IPS-20b (cell line): ENCODE measurements at regions not wholly inside any gene's neighbourhood (a gene's known extent, or its start where the extent isn't known, plus 50 kb on each side); places are given as distances from the start of the nearest gene placed in this dataset.
"Not testable (repeated sequence)": the region's sequence is repeated elsewhere in the genome, so short reads cannot be mapped to it uniquely, and the experiment has no call there.

Experiments used
- H3K27ac ChIP-seq: one replicate; pipeline ENCODE4 v1.5.1; 2013; ENCODE audit warnings: low read length
- H3K27me3 ChIP-seq: 2 replicates; pipeline ENCODE4 v1.6.1; 2013; ENCODE audit warnings: mild to moderate bottlenecking, low read length, inconsistent platforms; ENCODE audit not compliant: insufficient read depth
- H3K36me3 ChIP-seq: 2 replicates; pipeline ENCODE4 v1.6.1; 2013; ENCODE audit warnings: low read depth, mild to moderate bottlenecking, inconsistent platforms, low read length, moderate library complexity; ENCODE audit not compliant: insufficient read depth
- H3K4me1 ChIP-seq: 2 replicates; pipeline ENCODE4 v1.6.1; 2013; ENCODE audit warnings: mild to moderate bottlenecking, control low read depth, inconsistent platforms, low read length, moderate library complexity; ENCODE audit not compliant: insufficient read depth
- H3K4me3 ChIP-seq: 2 replicates; pipeline ENCODE4 v1.5.1; 2013; ENCODE audit warnings: mild to moderate bottlenecking, low read length, inconsistent platforms
- H3K9ac ChIP-seq: 2 replicates; pipeline ENCODE4 v1.6.1; 2013; ENCODE audit warnings: low read depth, mild to moderate bottlenecking, inconsistent platforms, low read length, moderate library complexity
- H3K9me3 ChIP-seq: 2 replicates; pipeline ENCODE4 v1.6.1; 2013; ENCODE audit warnings: mild to moderate bottlenecking, low read depth, low read length, inconsistent platforms; ENCODE audit not compliant: insufficient read depth

DNA sequence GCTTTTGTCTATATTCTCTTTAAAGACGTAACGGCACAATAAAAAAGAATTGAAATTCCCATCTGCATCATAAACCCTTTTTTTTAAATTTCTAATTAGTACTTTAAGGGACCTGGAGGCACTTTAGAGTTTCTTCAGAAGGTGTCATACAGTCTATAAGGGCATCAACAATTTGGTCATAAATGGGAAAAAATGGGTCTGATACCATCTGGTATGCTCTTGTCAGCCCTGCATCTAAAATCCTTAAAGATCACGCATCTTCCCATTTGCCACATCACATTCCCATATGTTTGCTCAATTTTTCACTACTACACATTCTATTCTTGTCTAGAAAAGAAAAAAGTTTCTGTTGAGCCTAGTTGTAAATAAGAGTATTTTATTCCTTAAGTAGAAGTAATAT lies 53.8 kb downstream of the COX7C start:
- H3K4me3 ChIP-seq: no peak overlapping the region
- H3K36me3 ChIP-seq: no peaks in the 10 kb centered on the region
- no peak overlapping the region for H3K9ac ChIP-seq
- H3K27me3 ChIP-seq: no peaks in the 10 kb centered on the region
- no peak overlapping the region for H3K27ac ChIP-seq
- H3K4me1 ChIP-seq: no peaks in the 10 kb centered on the region
- H3K9me3 ChIP-seq: no peaks in the 10 kb centered on the region

DNA sequence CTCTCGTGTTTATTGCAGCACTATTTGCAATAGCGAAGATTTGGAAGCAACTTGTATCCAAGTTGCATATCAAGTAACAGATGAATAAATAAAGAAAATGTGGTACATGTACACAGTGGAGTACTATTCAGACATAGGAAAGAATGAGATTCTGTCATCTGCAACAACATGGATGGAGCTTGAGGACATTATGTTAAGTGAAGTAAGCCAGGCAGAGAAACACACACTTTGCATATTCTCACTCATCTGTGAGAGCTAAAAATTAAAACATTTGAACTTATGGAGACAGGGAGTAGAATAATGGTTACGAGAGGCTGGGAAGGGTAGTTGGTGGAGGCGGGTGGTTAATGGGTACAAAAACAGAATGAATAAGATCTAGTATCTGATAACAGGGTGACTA lies 56.3 kb downstream of the COX7C start:
- Histone ChIP-seq H3K9me3 (no peaks in the 10 kb centered on the region), H3K36me3 (no peaks in the 10 kb centered on the region), H3K4me3 (no peak overlapping the region), H3K27me3 (no peaks in the 10 kb centered on the region), H3K4me1 (no peaks in the 10 kb centered on the region), H3K9ac (no peak overlapping the region), H3K27ac (no peak overlapping the region)

DNA sequence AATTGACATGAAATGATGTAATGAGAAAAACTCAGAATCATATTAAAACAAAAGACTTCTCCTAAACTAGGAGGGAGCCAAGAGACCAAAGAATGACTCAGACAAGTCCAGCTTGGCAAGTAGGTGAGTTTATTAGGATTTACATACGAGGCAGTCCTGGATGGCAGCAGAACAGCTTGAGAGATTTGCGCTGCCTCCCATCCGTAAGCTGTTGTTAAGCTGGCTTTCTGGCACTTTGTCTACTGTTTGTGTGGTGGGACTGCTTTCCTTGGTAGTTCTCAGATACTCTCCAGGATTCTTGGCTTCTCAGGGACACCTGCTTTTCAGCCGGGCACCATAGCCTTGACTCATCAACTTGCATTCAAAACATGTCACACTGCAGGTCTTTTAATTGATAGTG lies 57.6 kb downstream of the COX7C start:
- H3K9ac ChIP-seq: no peak overlapping the region
- no peaks in the 10 kb centered on the region for H3K9me3 ChIP-seq
- no peak overlapping the region for H3K27ac ChIP-seq
- no peaks in the 10 kb centered on the region for H3K4me1 ChIP-seq
- no peak overlapping the region for H3K4me3 ChIP-seq
- H3K27me3 ChIP-seq: no peaks in the 10 kb centered on the region
- H3K36me3 ChIP-seq: no peaks in the 10 kb centered on the region

DNA sequence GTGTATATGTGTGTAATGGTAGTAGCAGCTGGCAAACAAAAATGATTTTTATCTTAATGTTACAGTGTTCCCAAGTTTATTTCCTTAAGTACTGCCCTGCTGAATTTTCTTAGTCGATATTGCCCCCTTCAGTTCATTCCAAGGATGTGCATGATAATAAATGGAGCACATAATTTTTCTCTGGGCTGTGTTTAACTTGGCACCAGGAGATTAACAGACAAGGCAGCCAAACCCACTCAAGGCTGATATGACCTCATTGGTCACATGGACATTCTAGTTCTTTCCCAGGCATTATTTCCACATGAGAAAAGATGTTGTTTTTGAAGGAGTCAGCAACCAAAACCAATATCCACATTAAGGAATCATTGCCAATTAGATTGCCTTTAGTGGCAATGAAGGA lies 61.8 kb downstream of the COX7C start:
- Histone ChIP-seq H3K36me3 (no peaks in the 10 kb centered on the region), H3K4me1 (no peaks in the 10 kb centered on the region), H3K27me3 (no peaks in the 10 kb centered on the region), H3K9me3 (no peaks in the 10 kb centered on the region), H3K27ac (no peak overlapping the region), H3K9ac (no peak overlapping the region), H3K4me3 (no peak overlapping the region)

DNA sequence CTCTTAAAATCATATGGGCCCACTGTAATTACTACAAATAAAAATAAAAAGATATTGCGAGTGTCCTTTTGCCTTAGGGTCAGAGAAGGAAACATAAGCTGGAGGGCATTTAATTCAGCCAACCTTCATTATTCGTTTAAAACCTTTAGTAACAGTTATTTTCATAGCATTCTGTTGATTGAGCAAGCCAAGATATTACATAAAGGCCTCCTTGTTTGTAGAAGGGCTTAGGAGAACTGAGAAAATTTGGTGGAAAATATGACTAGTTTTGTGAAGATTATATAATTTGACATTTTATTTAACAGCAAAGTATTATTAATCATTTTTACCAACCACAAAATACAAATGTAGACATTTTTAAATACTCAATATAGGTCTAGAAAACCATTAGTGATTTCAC lies 62.2 kb downstream of the COX7C start:
- Histone ChIP-seq H3K4me3 (no peak overlapping the region), H3K9me3 (no peaks in the 10 kb centered on the region), H3K27ac (no peak overlapping the region), H3K9ac (no peak overlapping the region), H3K4me1 (no peaks in the 10 kb centered on the region), H3K27me3 (no peaks in the 10 kb centered on the region), H3K36me3 (no peaks in the 10 kb centered on the region)

DNA sequence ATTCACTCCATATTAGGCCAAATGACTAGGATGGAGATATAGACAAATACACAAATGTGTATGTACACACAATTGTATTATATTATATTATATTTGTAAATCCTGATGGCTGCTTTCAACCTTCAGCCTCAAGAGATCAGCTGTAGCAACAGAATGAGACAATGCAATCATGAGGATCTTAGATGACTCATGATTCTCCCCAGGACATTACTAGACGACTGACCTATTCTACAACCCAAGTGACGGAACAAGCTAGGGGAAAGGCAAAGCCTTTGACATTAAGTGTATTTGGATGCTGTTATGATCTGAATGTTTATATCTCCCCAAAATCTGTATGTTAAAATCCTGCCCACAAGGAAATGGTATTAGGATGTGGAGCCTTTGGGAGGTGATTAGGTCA lies 66.5 kb downstream of the COX7C start:
- Histone ChIP-seq H3K4me1 (no peaks in the 10 kb centered on the region), H3K4me3 (no peak overlapping the region), H3K9me3 (no peaks in the 10 kb centered on the region), H3K9ac (no peak overlapping the region), H3K36me3 (no peaks in the 10 kb centered on the region), H3K27ac (no peak overlapping the region), H3K27me3 (no peaks in the 10 kb centered on the region)

DNA sequence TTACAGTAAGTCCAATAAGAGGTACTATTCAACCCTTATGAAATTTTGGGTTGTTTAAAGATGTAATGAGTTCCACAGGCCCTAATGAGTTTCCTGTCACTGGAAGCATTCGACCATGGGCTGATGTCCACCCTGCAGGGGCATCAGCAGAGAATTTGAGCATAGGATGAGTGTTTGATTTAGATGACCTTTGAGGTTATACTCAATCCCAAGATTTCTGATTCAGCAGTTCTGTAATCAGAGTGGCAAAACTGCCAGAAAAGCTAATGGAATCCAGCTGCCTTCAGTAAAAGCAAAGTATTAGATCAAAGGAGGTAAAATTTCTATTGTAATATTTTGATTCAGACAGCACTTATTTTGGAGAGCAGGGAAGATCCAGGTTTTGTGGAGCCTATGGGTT lies 68.3 kb downstream of the COX7C start:
- Histone ChIP-seq H3K36me3 (no peaks in the 10 kb centered on the region), H3K9me3 (no peaks in the 10 kb centered on the region), H3K27ac (no peak overlapping the region), H3K4me3 (no peak overlapping the region), H3K27me3 (no peaks in the 10 kb centered on the region), H3K4me1 (no peaks in the 10 kb centered on the region), H3K9ac (no peak overlapping the region)

DNA sequence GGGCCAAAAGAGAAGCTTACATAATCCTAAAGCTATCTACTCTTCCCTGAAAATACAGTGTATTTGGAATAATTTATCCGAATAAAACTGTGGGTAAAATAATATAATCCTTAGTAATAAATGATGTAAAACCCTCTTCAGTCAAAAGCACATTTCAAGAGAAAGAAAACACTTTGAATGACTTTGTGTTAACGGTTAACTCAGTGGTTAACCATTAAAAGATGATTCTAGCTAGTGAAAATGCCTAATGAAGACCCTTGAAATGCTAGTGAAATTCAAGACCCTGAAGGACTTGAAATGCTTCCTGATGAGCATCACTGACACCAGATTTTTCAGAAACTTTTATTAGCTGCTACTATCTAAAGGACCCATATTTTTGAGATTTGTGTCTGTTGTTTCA lies 70.7 kb downstream of the COX7C start:
- Histone ChIP-seq H3K9ac (no peak overlapping the region), H3K4me3 (no peak overlapping the region), H3K27ac (no peak overlapping the region), H3K27me3 (no peaks in the 10 kb centered on the region), H3K4me1 (no peaks in the 10 kb centered on the region), H3K9me3 (no peaks in the 10 kb centered on the region), H3K36me3 (no peaks in the 10 kb centered on the region)

DNA sequence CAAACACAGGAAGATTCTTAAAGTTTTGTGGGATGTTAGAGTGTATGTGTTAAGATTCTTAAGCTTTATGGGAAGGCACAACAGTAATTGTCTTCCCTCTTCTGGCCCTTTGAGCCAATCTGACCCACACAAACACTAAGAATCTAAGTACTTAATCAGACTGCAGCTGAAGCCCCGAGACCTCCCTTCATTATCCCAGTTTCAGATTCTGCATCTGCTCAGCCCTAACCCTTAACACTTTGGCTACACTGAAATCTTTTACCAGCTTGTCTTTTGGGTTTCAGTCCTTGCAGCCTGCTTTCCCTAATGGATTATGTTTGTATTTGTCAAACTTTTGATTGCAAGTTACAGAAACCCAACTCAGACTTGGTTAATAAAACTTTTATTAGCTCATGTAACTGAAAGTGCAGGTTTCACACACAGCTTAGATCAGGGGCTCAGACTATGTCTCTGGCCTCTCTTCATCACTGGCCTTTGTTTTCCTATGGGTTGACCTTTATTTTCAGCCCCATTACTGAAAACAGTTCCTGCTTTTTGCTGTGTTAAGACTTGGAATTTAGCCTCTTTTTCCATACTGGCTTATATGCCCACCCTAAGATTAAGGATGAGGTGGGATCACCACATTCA lies 71.5 kb downstream of the COX7C start:
- Histone ChIP-seq H3K36me3 (no peaks in the 10 kb centered on the region), H3K4me3 (no peak overlapping the region), H3K9ac (no peak overlapping the region), H3K9me3 (no peaks in the 10 kb centered on the region), H3K4me1 (no peaks in the 10 kb centered on the region), H3K27me3 (no peaks in the 10 kb centered on the region), H3K27ac (no peak overlapping the region)

DNA sequence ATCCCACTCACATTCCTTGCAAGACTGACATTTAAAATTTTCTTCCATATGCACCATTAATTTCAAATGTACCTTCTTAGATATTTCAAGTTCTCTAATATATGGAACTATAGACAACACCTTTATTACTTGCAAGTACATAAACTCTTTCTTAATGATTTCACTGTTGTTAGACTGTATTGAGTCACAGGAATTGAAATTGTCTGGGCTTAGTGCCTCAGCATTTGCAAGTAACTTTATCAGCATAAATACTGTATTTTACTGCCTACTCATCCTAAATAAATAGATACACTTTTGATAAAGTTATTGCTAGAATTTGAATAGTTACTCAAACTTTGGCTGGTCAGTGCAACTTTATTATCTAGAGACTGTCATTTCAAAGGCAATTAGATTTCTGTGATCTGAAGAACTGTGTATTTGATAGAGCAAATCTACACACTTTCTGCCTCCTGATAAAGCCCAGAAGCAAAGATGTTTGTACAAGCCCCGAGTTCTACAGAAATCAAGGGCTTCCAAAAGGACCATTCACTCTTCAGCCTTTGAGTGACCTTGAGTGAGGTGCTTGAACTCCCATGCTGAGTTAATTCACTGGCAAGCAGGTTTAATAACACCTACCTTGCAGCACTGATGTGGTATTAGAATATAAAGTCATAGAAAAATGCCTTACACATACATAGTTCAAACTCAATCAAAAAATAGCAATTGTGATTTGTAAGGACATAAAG lies 91.6 kb downstream of the COX7C start:
- Histone ChIP-seq H3K9me3 (no peaks in the 10 kb centered on the region), H3K4me1 (no peaks in the 10 kb centered on the region), H3K27ac (no peak overlapping the region), H3K27me3 (no peaks in the 10 kb centered on the region), H3K4me3 (no peak overlapping the region), H3K9ac (no peak overlapping the region), H3K36me3 (no peaks in the 10 kb centered on the region)

DNA sequence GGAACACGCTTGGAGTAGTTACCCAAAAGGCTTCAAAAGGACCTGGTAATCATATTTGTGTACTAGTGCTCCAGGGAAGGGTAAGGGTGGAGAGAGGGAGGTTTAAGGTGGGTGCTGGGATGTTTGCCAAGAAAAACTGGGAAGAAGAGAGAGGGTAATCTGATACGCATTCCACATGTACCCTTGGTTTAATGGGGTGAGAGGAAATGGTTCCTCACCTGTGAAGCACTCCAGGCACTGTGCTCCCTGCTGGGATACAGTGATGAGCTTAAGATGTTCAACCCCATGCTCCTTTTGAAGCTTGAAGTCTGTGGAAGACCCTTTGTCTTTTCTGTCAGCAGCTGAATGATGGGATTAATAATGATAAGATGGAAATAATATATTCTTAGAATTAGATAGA lies 98.4 kb downstream of the COX7C start:
- H3K36me3 ChIP-seq: no peaks in the 10 kb centered on the region
- H3K4me3 ChIP-seq: no peak overlapping the region
- H3K27me3 ChIP-seq: no peaks in the 10 kb centered on the region
- H3K9me3 ChIP-seq: no peaks in the 10 kb centered on the region
- no peak overlapping the region for H3K9ac ChIP-seq
- H3K4me1 ChIP-seq: no peaks in the 10 kb centered on the region; the same call in 1 of the 2 replicates
- no peak overlapping the region for H3K27ac ChIP-seq

DNA sequence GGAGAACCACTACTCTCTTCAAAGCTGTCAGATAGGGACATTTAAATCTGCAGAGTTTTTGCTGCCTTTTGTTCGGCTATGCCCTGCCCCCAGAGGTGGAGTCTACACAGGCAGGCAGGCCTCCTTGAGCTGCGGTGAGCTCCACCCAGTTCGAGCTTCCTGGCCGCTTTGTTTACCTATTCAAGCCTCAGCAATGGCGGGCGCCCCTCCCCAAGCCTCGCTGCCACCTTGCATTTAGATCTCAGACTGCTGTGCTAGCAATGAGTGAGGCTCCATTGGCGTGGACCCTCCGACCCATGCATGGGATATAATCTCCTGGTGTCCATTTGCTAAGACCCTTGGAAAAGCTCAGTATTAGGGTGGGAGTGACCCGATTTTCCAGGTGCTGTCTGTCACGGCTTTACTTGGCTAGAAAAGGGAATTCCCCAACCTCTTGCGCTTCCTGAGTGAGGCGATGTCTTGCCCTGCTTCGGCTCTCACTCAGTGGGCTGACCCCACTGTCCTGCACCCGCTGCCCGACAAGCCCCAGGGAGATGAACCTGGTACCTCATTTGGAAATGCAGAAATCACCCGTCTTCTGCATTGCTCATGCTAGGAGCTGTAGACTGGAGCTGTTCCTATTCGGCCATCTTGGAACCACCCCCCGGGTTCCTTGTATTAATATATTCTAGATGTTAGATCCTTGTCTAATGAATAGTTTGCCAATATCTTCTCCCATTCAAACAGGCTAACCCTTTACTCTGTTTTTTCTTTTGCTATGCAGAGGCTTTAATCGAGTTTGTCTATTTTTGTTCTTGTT lies 113.8 kb downstream of the COX7C start:
- H3K36me3 ChIP-seq, H3K27ac ChIP-seq, H3K9ac ChIP-seq, H3K4me3 ChIP-seq, H3K4me1 ChIP-seq, H3K27me3 ChIP-seq: not testable (repeated sequence)
- peaks cover 14% of the 10 kb centered on the region for H3K9me3 ChIP-seq
